Trophoblast cell (in vitro differentiated cells and primary cell): ENCODE measurements at regions not wholly inside any gene's neighbourhood (a gene's known extent, or its start where the extent isn't known, plus 50 kb on each side); places are given as distances from the start of the nearest gene placed in this dataset.

ENCODE experiments used
- DNase-seq, 2 donors: peaks; one replicate each; pipeline ENCODE4 v3.0.0-alpha.2; 2016
- H2AFZ ChIP-seq: 2 replicates; pipeline ENCODE4 v1.6.1; 2013; ENCODE audit warnings: low read length, moderate library complexity, mild to moderate bottlenecking; ENCODE audit not compliant: insufficient read depth, poor library complexity
- H2AK5ac ChIP-seq: 2 replicates; pipeline ENCODE4 v1.6.1; 2013; ENCODE audit warnings: mild to moderate bottlenecking, low read length
- H2BK120ac ChIP-seq: 2 replicates; pipeline ENCODE4 v1.6.1; 2013; ENCODE audit warnings: low read length, mild to moderate bottlenecking, moderate library complexity; ENCODE audit not compliant: insufficient read depth, poor library complexity
- H2BK12ac ChIP-seq: 2 replicates; pipeline ENCODE4 v1.6.1; 2013; ENCODE audit warnings: mild to moderate bottlenecking, low read length, moderate library complexity
- H2BK5ac ChIP-seq: 2 replicates; pipeline ENCODE4 v1.6.1; 2013; ENCODE audit warnings: low read length, low read depth, moderate library complexity, mild to moderate bottlenecking; ENCODE audit not compliant: poor library complexity
- H3K14ac ChIP-seq: 2 replicates; pipeline ENCODE4 v1.6.1; 2013; ENCODE audit warnings: mild to moderate bottlenecking, low read length
- H3K18ac ChIP-seq: 2 replicates; pipeline ENCODE4 v1.6.1; 2013; ENCODE audit warnings: mild to moderate bottlenecking, low read length
- H3K23ac ChIP-seq: 2 replicates; pipeline ENCODE4 v1.6.1; 2013; ENCODE audit warnings: low read length
- H3K27ac ChIP-seq: 2 replicates; pipeline ENCODE4 v1.5.1; 2013; ENCODE audit warnings: low read depth, mild to moderate bottlenecking, inconsistent platforms, low read length, moderate library complexity
- H3K27me3 ChIP-seq: 2 replicates; pipeline ENCODE4 v1.6.1; 2013; ENCODE audit warnings: inconsistent platforms, mild to moderate bottlenecking, low read length, moderate library complexity; ENCODE audit not compliant: insufficient read depth
- H3K36me3 ChIP-seq, 2 experiments: 1 replicate in 1 of 2; 2 replicates in 1 of 2; pipeline ENCODE4 v1.6.1; 2013; ENCODE audit warnings: low read length in 2 of 2, mild to moderate bottlenecking in 2 of 2, moderate library complexity in 1 of 2; ENCODE audit not compliant: insufficient read depth in 2 of 2, control insufficient read depth in 1 of 2
- H3K4ac ChIP-seq: 2 replicates; pipeline ENCODE4 v1.6.1; 2013; ENCODE audit warnings: low read depth, mild to moderate bottlenecking, low read length, moderate library complexity
- H3K4me1 ChIP-seq, 2 experiments: 1 replicate in 1 of 2; 2 replicates in 1 of 2; pipeline ENCODE4 v1.6.1; 2013; ENCODE audit warnings: low read length in 2 of 2, mild to moderate bottlenecking in 2 of 2, moderate library complexity in 1 of 2; ENCODE audit not compliant: insufficient read depth in 2 of 2, control insufficient read depth in 1 of 2
- H3K4me2 ChIP-seq: 2 replicates; pipeline ENCODE4 v1.6.1; 2013; ENCODE audit warnings: inconsistent platforms, mild to moderate bottlenecking, low read length, moderate library complexity
- H3K4me3 ChIP-seq: 2 replicates; pipeline ENCODE4 v1.5.1; 2013; ENCODE audit warnings: mild to moderate bottlenecking, low read depth, low read length, inconsistent platforms
- H3K79me1 ChIP-seq: one replicate; pipeline ENCODE4 v1.6.1; 2013; ENCODE audit warnings: low read length
- H3K79me2 ChIP-seq: 2 replicates; pipeline ENCODE4 v1.6.1; 2013; ENCODE audit warnings: low read length, mild to moderate bottlenecking; ENCODE audit not compliant: control insufficient read depth, insufficient read depth, poor library complexity
- H3K9ac ChIP-seq: 2 replicates; pipeline ENCODE4 v1.6.1; 2013; ENCODE audit warnings: mild to moderate bottlenecking, low read length
- H3K9me3 ChIP-seq: 2 replicates; pipeline ENCODE4 v1.6.1; 2013; ENCODE audit warnings: low read depth, mild to moderate bottlenecking, control low read depth, inconsistent platforms, low read length; ENCODE audit not compliant: insufficient read depth
- H4K12ac ChIP-seq: 2 replicates; pipeline ENCODE4 v1.6.1; 2013; ENCODE audit warnings: low read depth, mild to moderate bottlenecking, low read length, moderate library complexity
- H4K8ac ChIP-seq: 2 replicates; pipeline ENCODE4 v1.6.1; 2013; ENCODE audit warnings: low read depth, mild to moderate bottlenecking, low read length, moderate library complexity
- H4K91ac ChIP-seq: one replicate; pipeline ENCODE4 v1.6.1; 2013; ENCODE audit warnings: low read depth, mild to moderate bottlenecking, low read length, moderate library complexity
- WGBS: extraction: QIAGEN DNeasy Blood & Tissue Kit; methylation state at CpG from one replicate; pipeline ENCODE4 v1.1.7; 2013; ENCODE audit warnings: missing lambda C conversion rate; ENCODE audit not compliant: insufficient read length, insufficient coverage; ENCODE audit errors: extremely low coverage; 5-methylcytosine and 5-hydroxymethylcytosine counted together

DNA sequence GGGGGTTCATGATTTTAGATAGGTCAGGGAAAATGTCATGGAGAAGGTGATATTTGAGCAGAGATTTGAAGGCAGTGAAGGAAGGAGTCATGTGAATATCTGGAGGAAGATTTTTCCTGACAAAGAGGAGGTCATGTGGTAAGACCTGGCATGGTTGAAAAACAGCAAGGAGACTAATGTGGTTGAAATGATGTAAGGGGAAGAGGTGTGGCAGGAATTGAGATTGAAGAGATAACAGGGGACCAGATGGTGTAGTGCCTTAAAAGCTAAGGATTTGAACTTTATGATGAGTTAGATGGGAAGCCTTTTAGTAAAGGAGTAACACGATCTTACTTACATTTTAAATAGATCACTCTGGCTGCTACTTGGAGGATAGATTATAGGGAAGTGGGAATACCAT is 210.9 kb downstream of the RTL9 start:
- Histone ChIP-seq H3K27ac (no peak overlapping the region), H2AK5ac (no peak overlapping the region), H3K18ac (no peak overlapping the region), H4K91ac (no peak overlapping the region), H4K8ac (no peak overlapping the region), H2BK120ac (no peak overlapping the region), H3K4ac (no peak overlapping the region), H3K9me3 (no peaks in the 10 kb centered on the region), H3K27me3 (no peaks in the 10 kb centered on the region), H3K79me2 (no peaks in the 10 kb centered on the region), H3K4me3 (no peak overlapping the region), H2BK5ac (no peak overlapping the region), H3K4me1 (no peaks in the 10 kb centered on the region), H3K79me1 (no peaks in the 10 kb centered on the region), H4K12ac (no peak overlapping the region), H3K14ac (no peak overlapping the region), H3K36me3 (no peaks in the 10 kb centered on the region), H3K9ac (no peak overlapping the region), H3K23ac (no peak overlapping the region), H2AFZ (no peak overlapping the region), H2BK12ac (no peak overlapping the region), H3K4me2 (no peak overlapping the region)
- peak in 1 of 2 donors; percentile 18 for DNase-seq
- no CpG with 5 or more reads among the region's 1 CpG for WGBS

DNA sequence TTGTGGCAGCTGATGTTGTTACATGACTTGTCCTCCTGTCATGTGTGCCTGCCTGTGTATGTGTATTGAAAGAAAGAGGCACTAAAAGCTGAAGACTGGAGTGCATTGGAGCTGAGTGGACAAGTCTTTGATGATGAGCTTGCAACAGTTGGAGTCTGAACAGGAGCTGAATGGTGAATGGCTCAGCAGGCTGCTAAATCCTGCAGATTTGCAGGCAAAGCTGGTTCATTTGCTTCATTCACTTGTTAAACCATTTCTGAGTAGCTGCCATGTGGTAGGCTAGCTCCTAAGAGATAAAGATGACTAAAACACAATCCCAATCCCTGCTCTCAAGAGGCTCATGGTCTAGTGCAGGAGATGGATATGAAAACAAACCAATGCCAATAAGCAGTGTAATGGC is 217.3 kb downstream of the CHRDL1 start:
- Histone ChIP-seq H3K4me2 (no peak overlapping the region), H3K18ac (no peak overlapping the region), H2BK5ac (no peak overlapping the region), H3K14ac (no peak overlapping the region), H3K4me1 (no peaks in the 10 kb centered on the region), H3K9me3 (no peaks in the 10 kb centered on the region), H3K27me3 (no peaks in the 10 kb centered on the region), H4K12ac (no peak overlapping the region), H3K4me3 (no peak overlapping the region), H3K9ac (no peak overlapping the region), H4K91ac (no peak overlapping the region), H4K8ac (no peak overlapping the region), H3K23ac (no peak overlapping the region), H2AK5ac (no peak overlapping the region), H3K79me1 (no peaks in the 10 kb centered on the region), H2BK120ac (no peak overlapping the region), H3K27ac (no peak overlapping the region), H3K4ac (no peak overlapping the region), H3K79me2 (no peaks in the 10 kb centered on the region), H2AFZ (no peak overlapping the region), H3K36me3 (no peaks in the 10 kb centered on the region), H2BK12ac (no peak overlapping the region)
- no peak for DNase-seq

DNA sequence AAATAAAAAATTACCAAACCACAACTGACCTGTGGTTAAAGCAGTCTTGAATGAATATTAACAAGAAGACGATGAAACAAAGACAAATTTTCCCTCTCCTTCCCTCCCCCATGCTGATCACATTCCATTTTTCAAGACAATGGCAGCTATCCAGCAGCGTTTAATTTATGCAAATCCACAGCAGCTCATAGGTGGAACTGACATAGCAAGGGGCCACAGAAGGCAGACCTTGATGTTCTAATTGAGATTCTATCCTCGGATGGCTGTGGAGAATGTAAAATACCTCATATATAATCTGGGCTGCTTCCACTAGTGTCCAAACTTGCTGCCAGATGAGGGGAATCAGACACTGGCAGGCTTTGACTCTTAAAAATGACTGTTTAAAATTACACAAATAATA is 211.5 kb downstream of the CHRDL1 start:
- no peak overlapping the region for H4K91ac ChIP-seq
- H3K9ac ChIP-seq = no peak overlapping the region
- H3K27me3 ChIP-seq = no peaks in the 10 kb centered on the region
- no peak overlapping the region for H2AK5ac ChIP-seq
- H3K23ac ChIP-seq = no peak overlapping the region
- no peak overlapping the region for H3K4me3 ChIP-seq
- H3K79me2 ChIP-seq = no peaks in the 10 kb centered on the region
- no peaks in the 10 kb centered on the region for H3K4me1 ChIP-seq
- WGBS = no CpG with 5 or more reads among the region's 3 CpGs
- H4K12ac ChIP-seq = no peak overlapping the region
- H3K79me1 ChIP-seq = no peaks in the 10 kb centered on the region
- no peaks in the 10 kb centered on the region for H3K36me3 ChIP-seq
- H4K8ac ChIP-seq = no peak overlapping the region
- H3K18ac ChIP-seq = no peak overlapping the region
- H3K4ac ChIP-seq = no peak overlapping the region
- no peak overlapping the region for H3K27ac ChIP-seq
- H2BK5ac ChIP-seq = no peak overlapping the region
- H2AFZ ChIP-seq = no peak overlapping the region
- no peak for DNase-seq
- no peak overlapping the region for H3K14ac ChIP-seq
- H2BK120ac ChIP-seq = no peak overlapping the region
- no peak overlapping the region for H3K4me2 ChIP-seq
- H2BK12ac ChIP-seq = no peak overlapping the region
- no peaks in the 10 kb centered on the region for H3K9me3 ChIP-seq

DNA sequence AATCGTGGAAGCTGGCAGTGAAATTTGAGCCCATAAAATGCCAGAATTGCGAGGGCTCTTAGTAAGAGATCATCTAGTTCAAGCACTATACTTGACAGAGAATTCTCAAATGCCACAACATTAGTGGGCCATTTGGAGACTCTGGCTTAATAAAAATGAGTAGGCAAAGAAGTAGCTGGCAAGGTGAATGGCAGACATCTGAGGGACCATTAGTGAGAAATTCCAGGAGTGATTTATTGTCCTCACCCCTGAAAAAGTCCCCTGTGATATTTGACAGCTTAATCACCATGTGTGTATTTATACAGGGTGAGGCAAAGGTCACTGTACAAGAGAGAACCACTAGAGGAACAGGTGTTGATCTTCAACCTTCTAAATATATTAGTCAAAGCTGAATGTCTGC is 207.5 kb downstream of the CHRDL1 start:
- no peak for DNase-seq
- Histone ChIP-seq H3K9me3 (no peaks in the 10 kb centered on the region), H3K4ac (no peak overlapping the region), H3K27me3 (no peaks in the 10 kb centered on the region), H2AFZ (no peak overlapping the region), H4K91ac (no peak overlapping the region), H3K9ac (no peak overlapping the region), H3K4me1 (no peaks in the 10 kb centered on the region), H3K23ac (no peak overlapping the region), H3K4me2 (no peak overlapping the region), H3K36me3 (no peaks in the 10 kb centered on the region), H4K12ac (no peak overlapping the region), H3K14ac (no peak overlapping the region), H3K27ac (no peak overlapping the region), H3K79me1 (no peaks in the 10 kb centered on the region), H3K4me3 (no peak overlapping the region), H2BK5ac (no peak overlapping the region), H2AK5ac (no peak overlapping the region), H4K8ac (no peak overlapping the region), H2BK12ac (no peak overlapping the region), H3K79me2 (no peaks in the 10 kb centered on the region), H2BK120ac (no peak overlapping the region), H3K18ac (no peak overlapping the region)
- WGBS = no CpG with 5 or more reads among the region's 2 CpGs

DNA sequence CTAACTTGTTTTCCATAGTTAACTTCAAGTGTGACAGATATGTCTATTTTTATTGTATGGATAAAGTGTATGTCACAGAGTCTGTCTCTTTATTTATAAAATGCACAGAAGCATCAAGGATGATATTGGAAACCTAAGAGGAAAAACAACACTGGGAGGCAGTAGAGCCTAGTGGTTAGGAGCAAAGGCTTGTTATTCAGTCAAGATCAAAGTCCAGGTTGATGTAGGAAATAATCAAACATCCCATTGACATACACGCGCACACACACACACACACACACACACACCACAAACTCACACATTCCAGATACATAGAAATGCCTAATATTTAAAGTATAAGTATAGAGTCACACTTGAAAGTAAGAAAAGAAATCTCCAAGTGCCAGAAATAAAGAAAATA is 206.8 kb downstream of the CHRDL1 start:
- no peak overlapping the region for H2AK5ac ChIP-seq
- no peak overlapping the region for H3K4ac ChIP-seq
- no peaks in the 10 kb centered on the region for H3K27me3 ChIP-seq

More for the DNA sequence above, 206.8 kb downstream of the CHRDL1 start:
- H4K8ac ChIP-seq = no peak overlapping the region
- no peak overlapping the region for H4K12ac ChIP-seq
- H4K91ac ChIP-seq = no peak overlapping the region
- no peak overlapping the region for H3K9ac ChIP-seq
- no peak overlapping the region for H3K27ac ChIP-seq
- H3K14ac ChIP-seq = no peak overlapping the region
- no peak overlapping the region for H2BK12ac ChIP-seq
- H3K23ac ChIP-seq = no peak overlapping the region
- H3K36me3 ChIP-seq = no peaks in the 10 kb centered on the region
- H3K18ac ChIP-seq = no peak overlapping the region
- H3K79me2 ChIP-seq = no peaks in the 10 kb centered on the region
- DNase-seq = no peak
- no peaks in the 10 kb centered on the region for H3K9me3 ChIP-seq
- no peaks in the 10 kb centered on the region for H3K4me1 ChIP-seq
- H3K79me1 ChIP-seq = no peaks in the 10 kb centered on the region
- no peak overlapping the region for H3K4me2 ChIP-seq
- H2BK120ac ChIP-seq = no peak overlapping the region
- H2AFZ ChIP-seq = no peak overlapping the region
- no CpG with 5 or more reads among the region's 2 CpGs for WGBS
- no peak overlapping the region for H3K4me3 ChIP-seq
- no peak overlapping the region for H2BK5ac ChIP-seq
